ENCODE measurements at regions not wholly inside any gene's neighbourhood (a gene's known extent, or its start where the extent isn't known, plus 50 kb on each side); places are given as distances from the start of the nearest gene placed in this dataset.
"Not testable (repeated sequence)": the region's sequence is repeated elsewhere in the genome, so short reads cannot be mapped to it uniquely, and the experiment has no call there.

GRCh38 chrX:68953331-68953730, 124.5 kb downstream of the EFNB1 start:
- no peak for TF ChIP-seq CTCF (IDR thresholded peaks at IDR 0.05)
- Histone ChIP-seq H3K27me3 (peaks cover 0 to 8% (median 0%) of the 10 kb centered on the region in 7 donors), H3K9me3 (peaks cover 0 to 14% (median 5%) of the 10 kb centered on the region in 11 donors), H3K4me3 (no peak overlapping the region), H3K4me1 (no peaks in the 10 kb centered on the region), H3K27ac (no peak overlapping the region), H3K36me3 (no peaks in the 10 kb centered on the region)
- ATAC-seq (no peak), DNase-seq (no peak)
- 96% methylated on average over 4 to 6 of the region's 6 CpGs for WGBS, 2 donors
- intact Hi-C loops (cut with DNase I): no loop called here

GRCh38 chrX:68951942-68952619, 123.3 kb downstream of the EFNB1 start:
- H3K27ac ChIP-seq; H3K27me3 ChIP-seq; H3K36me3 ChIP-seq; ATAC-seq; DNase-seq; H3K4me3 ChIP-seq; intact Hi-C loops (cut with DNase I); H3K4me1 ChIP-seq: not testable (repeated sequence)
- H3K9me3 ChIP-seq: peaks cover 0 to 14% (median 5%) of the 10 kb centered on the region in 11 donors
- WGBS, 2 donors: 90 to 95% methylated on average over 25 to 32 of the region's 32 CpGs

- intact Hi-C loops (cut with DNase I): no loop called here
- Histone ChIP-seq H3K9me3 (peaks cover 0 to 12% (median 5%) of the 10 kb centered on the region in 11 donors), H3K36me3 (no peaks in the 10 kb centered on the region), H3K4me3 (no peak overlapping the region), H3K4me1 (peaks cover 0 to 3% (median 0%) of the 10 kb centered on the region in 9 donors), H3K27ac (no peak overlapping the region), H3K27me3 (peaks cover 0 to 8% (median 0%) of the 10 kb centered on the region in 7 donors)
- no peak for DNase-seq
- 53 to 86% methylated on average over 2 of the region's 2 CpGs for WGBS, 2 donors
- no peak for ATAC-seq
- no peak for TF ChIP-seq CTCF (IDR thresholded peaks at IDR 0.05)
Measured at GRCh38 chrX:68950937-68951336, 122.1 kb downstream of the EFNB1 start.

- no peaks in the 10 kb centered on the region for H3K36me3 ChIP-seq
- 90 to 94% methylated on average over 6 of the region's 6 CpGs for WGBS, 2 donors
- no peak for ATAC-seq
- no peak for TF ChIP-seq CTCF (IDR thresholded peaks at IDR 0.05)
- H3K4me1 ChIP-seq: peaks cover 0 to 11% (median 0%) of the 10 kb centered on the region in 9 donors
- no peaks in the 10 kb centered on the region for H3K27me3 ChIP-seq
- intact Hi-C loops (cut with DNase I): no loop called here
- H3K9me3 ChIP-seq: no peaks in the 10 kb centered on the region
- no peak for DNase-seq
- H3K27ac ChIP-seq: no peak overlapping the region
- no peak overlapping the region for H3K4me3 ChIP-seq
Measured at GRCh38 chrX:68947882-68948605, 119.2 kb downstream of the EFNB1 start.

All from heart right ventricle (tissue), 16 donors.